ENCODE measurements at regions not wholly inside any gene's neighbourhood (a gene's known extent, or its start where the extent isn't known, plus 50 kb on each side); places are given as distances from the start of the nearest gene placed in this dataset.
A peak's percentile ranks its signal among the peaks of the same experiment; 100 is the strongest.

- TF ChIP-seq CTCF (IDR thresholded peaks at IDR 0.05; ENCODE audit: low read length, missing control alignments) = no peak
- H3K4me3 ChIP-seq (replicated peaks; ENCODE audit: low read depth, low read length) = no peak overlapping the region
- peak; percentile 35 for DNase-seq (ENCODE audit: low read depth)
These were observed 74.9 kb upstream of the DOCK10 start for GRCh38 chr2:225117051-225117716.

DNA sequence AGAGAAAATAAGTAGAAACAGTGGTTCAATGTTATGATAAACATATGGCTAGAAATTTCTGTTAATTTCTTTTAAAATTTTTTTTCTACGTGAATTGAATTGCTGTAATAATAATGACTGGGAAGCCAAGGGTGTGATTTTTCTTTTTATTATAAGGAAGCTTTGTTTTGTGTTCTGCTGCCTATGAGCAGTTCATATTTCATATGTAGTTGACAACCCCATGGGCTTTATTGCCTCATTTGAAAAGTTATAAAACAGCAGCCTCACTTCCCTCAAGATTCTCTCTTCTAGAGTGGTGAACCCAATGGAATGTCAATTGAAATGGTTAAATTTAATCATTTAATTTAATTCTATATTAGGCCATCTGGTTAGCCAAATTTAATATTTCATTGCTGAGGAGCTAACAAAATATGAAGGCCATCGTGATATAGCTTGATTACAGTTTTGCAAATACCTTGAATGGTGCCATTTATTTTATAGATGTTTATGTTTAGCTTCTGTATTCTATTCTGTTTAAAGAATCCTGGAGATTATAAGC lies 72.6 kb upstream of the DOCK10 start:
- no peak for TF ChIP-seq CTCF (IDR thresholded peaks at IDR 0.05; ENCODE audit: low read length, missing control alignments)
- H3K4me3 ChIP-seq (replicated peaks; ENCODE audit: low read depth, low read length) = no peak overlapping the region
- no peak for DNase-seq (ENCODE audit: low read depth)

DNA sequence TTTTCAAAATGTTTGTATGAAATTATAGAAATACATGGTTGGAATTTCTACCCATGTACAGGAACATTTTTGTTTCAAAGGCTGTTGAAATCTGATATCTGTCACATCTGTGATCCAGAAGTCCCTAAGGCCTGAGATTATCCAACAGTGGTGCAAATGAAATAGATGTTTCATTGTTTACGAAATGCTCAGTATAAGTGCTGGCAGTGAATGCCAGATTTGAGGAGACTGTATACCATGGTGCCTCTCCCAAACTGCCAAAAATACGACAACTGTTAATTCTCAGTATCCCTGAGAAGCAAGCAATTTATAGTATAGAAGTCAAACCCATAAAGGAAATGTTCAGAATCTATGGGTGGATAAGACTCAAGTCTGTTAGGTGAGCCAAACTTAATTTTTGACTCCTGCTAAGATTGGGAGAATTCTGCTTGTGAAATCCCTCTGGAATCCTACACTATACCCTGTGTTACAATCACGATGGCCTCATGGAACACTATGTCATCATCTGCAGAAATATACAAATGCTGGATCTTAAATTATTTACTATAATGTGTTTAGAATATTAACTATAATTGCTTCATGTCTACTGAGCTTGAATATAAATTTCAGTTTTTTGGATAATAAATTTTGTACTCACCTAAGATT lies 71.2 kb upstream of the DOCK10 start:
- no peak for TF ChIP-seq CTCF (IDR thresholded peaks at IDR 0.05; ENCODE audit: low read length, missing control alignments)
- no peak overlapping the region for H3K4me3 ChIP-seq (replicated peaks; ENCODE audit: low read depth, low read length)
- no peak for DNase-seq (ENCODE audit: low read depth)

GRCh38 chr2:225112362-225113126 lies 70.3 kb upstream of the DOCK10 start:
- no peak overlapping the region for H3K4me3 ChIP-seq (replicated peaks; ENCODE audit: low read depth, low read length)
- DNase-seq (ENCODE audit: low read depth) = no peak
- no peak for TF ChIP-seq CTCF (IDR thresholded peaks at IDR 0.05; ENCODE audit: low read length, missing control alignments)

DNA sequence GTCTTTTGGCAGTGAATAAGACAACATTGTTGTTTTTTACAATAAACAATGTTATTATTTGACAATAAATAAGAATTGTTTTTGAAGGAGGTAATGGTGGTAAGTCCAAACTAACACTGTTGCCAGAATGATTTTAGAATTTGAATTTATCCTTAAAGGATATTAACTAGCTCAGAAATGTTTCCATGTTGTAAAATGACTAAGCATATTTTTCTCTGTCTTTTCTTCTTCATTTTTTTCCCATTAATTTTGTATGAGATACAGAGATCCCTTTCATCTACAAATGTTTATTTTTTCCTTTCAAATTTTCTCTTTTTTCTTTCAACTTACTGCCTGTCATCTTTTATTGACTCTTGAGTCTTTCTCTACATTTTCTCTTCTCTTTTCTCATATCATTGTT lies 66.5 kb upstream of the DOCK10 start:
- no peak for DNase-seq (ENCODE audit: low read depth)
- TF ChIP-seq CTCF (IDR thresholded peaks at IDR 0.05; ENCODE audit: low read length, missing control alignments) = no peak
- no peak overlapping the region for H3K4me3 ChIP-seq (replicated peaks; ENCODE audit: low read depth, low read length)

GRCh38 chr2:225104971-225105370 lies 62.7 kb upstream of the DOCK10 start:
- no peak for TF ChIP-seq CTCF (IDR thresholded peaks at IDR 0.05; ENCODE audit: low read length, missing control alignments)
- no peak for DNase-seq (ENCODE audit: low read depth)
- no peak overlapping the region for H3K4me3 ChIP-seq (replicated peaks; ENCODE audit: low read depth, low read length)
